Lower lobe of right lung (tissue), 2 donors: ENCODE measurements at regions not wholly inside any gene's neighbourhood (a gene's known extent, or its start where the extent isn't known, plus 50 kb on each side); places are given as distances from the start of the nearest gene placed in this dataset.

ENCODE experiments used
- ATAC-seq, 2 donors: fragments of 200-7000 bp; cut with Tn5 transposase; one replicate each; pipeline ENCODE4 v1.9.1; 2020 to 2022; ENCODE audit warnings: mild to moderate bottlenecking in 2 of 2, moderate library complexity in 2 of 2
- DNase-seq: peaks from one replicate; pipeline ENCODE4 v3.0.0-alpha.2; 2020
- H3K27ac ChIP-seq: fragments of 200-600 bp; one replicate; pipeline ENCODE4 v1.8.0; 2022
- H3K27me3 ChIP-seq: fragments of 200-600 bp; one replicate; pipeline ENCODE4 v1.8.0; 2022; ENCODE audit warnings: low read depth
- H3K36me3 ChIP-seq: fragments of 200-600 bp; one replicate; pipeline ENCODE4 v1.8.0; 2022; ENCODE audit warnings: mild to moderate bottlenecking
- H3K4me1 ChIP-seq: fragments of 200-600 bp; one replicate; pipeline ENCODE4 v1.8.0; 2022
- H3K4me3 ChIP-seq: fragments of 200-600 bp; one replicate; pipeline ENCODE4 v1.8.0; 2022; ENCODE audit warnings: mild to moderate bottlenecking
- H3K9me3 ChIP-seq: fragments of 200-600 bp; one replicate; pipeline ENCODE4 v1.8.0; 2022
- intact Hi-C: fragments of 100-400 bp; cut with DNase I; formaldehyde crosslinking; loops from one replicate; pipeline ENCODE4 v1.11.0; 2022
- TF ChIP-seq, protein P1 (sequence below): fragments of 200-600 bp; IDR thresholded peaks from one replicate; pipeline ENCODE4 v1.8.0; 2022; ENCODE audit warnings: antibody characterized with exemption, mild to moderate bottlenecking
- donor health status: DM: no; HTN: yes; CAD: no; lungs with severe emphysema.

GRCh38 chr9:13648068-13648467 lies 368.6 kb upstream of the MPDZ start:
- Histone ChIP-seq H3K27me3 (no peaks in the 10 kb centered on the region), H3K27ac (no peak overlapping the region), H3K9me3 (no peaks in the 10 kb centered on the region), H3K4me3 (no peak overlapping the region), H3K4me1 (no peaks in the 10 kb centered on the region), H3K36me3 (no peaks in the 10 kb centered on the region)
- ATAC-seq (no peak), DNase-seq (no peak)
- TF ChIP-seq, protein P1, sequence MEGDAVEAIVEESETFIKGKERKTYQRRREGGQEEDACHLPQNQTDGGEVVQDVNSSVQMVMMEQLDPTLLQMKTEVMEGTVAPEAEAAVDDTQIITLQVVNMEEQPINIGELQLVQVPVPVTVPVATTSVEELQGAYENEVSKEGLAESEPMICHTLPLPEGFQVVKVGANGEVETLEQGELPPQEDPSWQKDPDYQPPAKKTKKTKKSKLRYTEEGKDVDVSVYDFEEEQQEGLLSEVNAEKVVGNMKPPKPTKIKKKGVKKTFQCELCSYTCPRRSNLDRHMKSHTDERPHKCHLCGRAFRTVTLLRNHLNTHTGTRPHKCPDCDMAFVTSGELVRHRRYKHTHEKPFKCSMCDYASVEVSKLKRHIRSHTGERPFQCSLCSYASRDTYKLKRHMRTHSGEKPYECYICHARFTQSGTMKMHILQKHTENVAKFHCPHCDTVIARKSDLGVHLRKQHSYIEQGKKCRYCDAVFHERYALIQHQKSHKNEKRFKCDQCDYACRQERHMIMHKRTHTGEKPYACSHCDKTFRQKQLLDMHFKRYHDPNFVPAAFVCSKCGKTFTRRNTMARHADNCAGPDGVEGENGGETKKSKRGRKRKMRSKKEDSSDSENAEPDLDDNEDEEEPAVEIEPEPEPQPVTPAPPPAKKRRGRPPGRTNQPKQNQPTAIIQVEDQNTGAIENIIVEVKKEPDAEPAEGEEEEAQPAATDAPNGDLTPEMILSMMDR, result no peak
- intact Hi-C loops, result no loop called here

DNA sequence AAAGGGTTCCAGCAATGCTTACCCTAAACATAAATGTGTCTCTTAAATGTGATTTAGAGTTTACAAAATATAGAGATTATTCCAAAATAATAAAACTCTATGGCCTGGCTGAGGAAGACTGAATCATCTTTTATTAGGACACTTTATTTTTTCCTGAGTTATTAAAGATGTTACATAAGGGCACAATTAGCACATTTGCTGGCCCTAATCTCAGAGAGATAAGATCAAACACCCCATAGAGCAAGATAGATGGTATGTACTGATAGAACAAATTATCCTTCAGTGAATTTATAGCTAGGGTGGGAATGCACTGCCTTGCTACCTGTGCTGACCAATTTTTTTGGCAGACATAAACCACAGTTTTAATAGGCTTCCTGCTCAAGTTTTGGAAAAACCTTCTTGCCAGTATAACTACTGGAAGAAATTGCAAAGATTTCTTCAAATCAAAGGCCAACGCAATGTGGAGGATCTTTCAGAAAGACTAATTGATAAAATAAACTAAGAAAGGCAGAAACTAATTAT lies 367.1 kb upstream of the MPDZ start:
- intact Hi-C loops, result no loop called here
- H3K36me3 ChIP-seq, result no peaks in the 10 kb centered on the region
- TF ChIP-seq, protein P1, result no peak
- no peak overlapping the region for H3K27ac ChIP-seq
- no peaks in the 10 kb centered on the region for H3K27me3 ChIP-seq
- DNase-seq, result no peak
- no peaks in the 10 kb centered on the region for H3K9me3 ChIP-seq
- H3K4me1 ChIP-seq, result no peaks in the 10 kb centered on the region
- no peak overlapping the region for H3K4me3 ChIP-seq
- ATAC-seq, result no peak

DNA sequence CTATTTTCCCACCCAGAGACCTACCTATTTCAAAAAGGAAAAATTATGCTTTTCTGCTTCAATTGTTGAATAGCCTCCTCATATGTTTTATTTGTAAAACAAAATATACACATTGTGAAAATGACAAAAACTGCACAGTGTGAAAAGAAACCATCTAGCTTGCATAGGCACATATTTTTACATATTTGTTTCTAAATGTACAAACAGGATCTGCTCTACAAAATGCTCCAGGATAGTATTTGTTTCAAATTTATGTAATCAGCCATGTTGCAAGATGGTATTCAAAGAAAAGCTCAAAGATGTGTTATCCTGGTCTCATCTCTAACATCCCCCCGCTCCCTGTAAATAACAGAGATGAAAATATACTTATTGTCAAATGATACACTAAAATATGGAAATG lies 366.1 kb upstream of the MPDZ start:
- Histone ChIP-seq H3K27ac (no peak overlapping the region), H3K4me3 (no peak overlapping the region), H3K27me3 (no peaks in the 10 kb centered on the region), H3K9me3 (no peaks in the 10 kb centered on the region), H3K36me3 (no peaks in the 10 kb centered on the region), H3K4me1 (no peaks in the 10 kb centered on the region)
- TF ChIP-seq, protein P1, result no peak
- no peak for ATAC-seq
- DNase-seq, result no peak
- intact Hi-C loops, result no loop called here

- DNase-seq (no peak), ATAC-seq (no peak)
- TF ChIP-seq, protein P1, result no peak
- intact Hi-C loops, result no loop called here
- no peak overlapping the region for H3K27ac ChIP-seq
- no peaks in the 10 kb centered on the region for H3K9me3 ChIP-seq
- no peaks in the 10 kb centered on the region for H3K4me1 ChIP-seq
- no peak overlapping the region for H3K4me3 ChIP-seq
- no peaks in the 10 kb centered on the region for H3K36me3 ChIP-seq
- no peaks in the 10 kb centered on the region for H3K27me3 ChIP-seq
Measured at GRCh38 chr9:13644675-13645074, 365.2 kb upstream of the MPDZ start.

- Histone ChIP-seq H3K27me3 (no peaks in the 10 kb centered on the region), H3K4me1 (no peaks in the 10 kb centered on the region), H3K27ac (no peak overlapping the region), H3K4me3 (no peak overlapping the region), H3K9me3 (no peaks in the 10 kb centered on the region), H3K36me3 (no peaks in the 10 kb centered on the region)
- intact Hi-C loops, result no loop called here
- ATAC-seq (no peak), DNase-seq (no peak)
- TF ChIP-seq, protein P1, result no peak
Measured at GRCh38 chr9:13642646-13643045, 363.2 kb upstream of the MPDZ start.

- no peaks in the 10 kb centered on the region for H3K27me3 ChIP-seq
- DNase-seq (no peak), ATAC-seq (no peak)
- intact Hi-C loops, result no loop called here
- H3K4me1 ChIP-seq, result no peaks in the 10 kb centered on the region
- no peak overlapping the region for H3K4me3 ChIP-seq
- H3K36me3 ChIP-seq, result no peaks in the 10 kb centered on the region
- TF ChIP-seq, protein P1, result no peak
- no peaks in the 10 kb centered on the region for H3K9me3 ChIP-seq
- no peak overlapping the region for H3K27ac ChIP-seq
Measured at GRCh38 chr9:13629067-13629466, 349.6 kb upstream of the MPDZ start.
